Central memory CD8-positive, alpha-beta T cell (primary cell): ENCODE measurements at regions not wholly inside any gene's neighbourhood (a gene's known extent, or its start where the extent isn't known, plus 50 kb on each side); places are given as distances from the start of the nearest gene placed in this dataset.

ENCODE experiments used
- ATAC-seq: fragments of 150-1000 bp; cut with Tn5 transposase; replicated peaks from 2 replicates; pipeline ENCODE4 v1.10.0; 2022; ENCODE audit warnings: mild to moderate bottlenecking, moderate FRiP score, moderate number of reproducible peaks; ENCODE audit not compliant: poor library complexity, severe bottlenecking; ENCODE audit errors: extremely low read depth
- DNase-seq, 2 donors: peaks; one replicate each; pipeline ENCODE4 v3.0.0; 2021; ENCODE audit warnings: low spot score in 2 of 2
- H3K27ac Mint-ChIP-seq: one replicate; pipeline ENCODE4 v1.8.0; 2022; ENCODE audit warnings: low read depth, mild to moderate bottlenecking, moderate library complexity, mixed read lengths
- H3K27me3 Mint-ChIP-seq: one replicate; pipeline ENCODE4 v1.8.0; 2022; ENCODE audit warnings: mixed read lengths
- H3K36me3 Mint-ChIP-seq: one replicate; pipeline ENCODE4 v1.8.0; 2022; ENCODE audit warnings: mild to moderate bottlenecking, moderate library complexity, mixed read lengths; ENCODE audit not compliant: insufficient read depth
- H3K4me1 Mint-ChIP-seq: one replicate; pipeline ENCODE4 v1.8.0; 2022; ENCODE audit warnings: mixed read lengths
- H3K4me3 Mint-ChIP-seq: one replicate; pipeline ENCODE4 v1.8.0; 2022; ENCODE audit warnings: mild to moderate bottlenecking, moderate library complexity, mixed read lengths
- H3K9me3 Mint-ChIP-seq: one replicate; pipeline ENCODE4 v1.8.0; 2022; ENCODE audit warnings: mixed read lengths

GRCh38 chr16:66164581-66165247, 201.8 kb upstream of the CDH5 start:
- Mint-ChIP-seq H3K9me3 (no peaks in the 10 kb centered on the region), H3K4me3 (no peak overlapping the region), H3K4me1 (no peaks in the 10 kb centered on the region), H3K36me3 (no peaks in the 10 kb centered on the region), H3K27ac (no peak overlapping the region), H3K27me3 (peaks cover 21% of the 10 kb centered on the region)
- no peak for DNase-seq
- no peak for ATAC-seq

- H3K4me3 Mint-ChIP-seq, result no peak overlapping the region
- no peak overlapping the region for H3K27ac Mint-ChIP-seq
- H3K27me3 Mint-ChIP-seq, result peaks cover 20% of the 10 kb centered on the region
These were observed 203.7 kb upstream of the CDH5 start for GRCh38 chr16:66162821-66163220.

DNA sequence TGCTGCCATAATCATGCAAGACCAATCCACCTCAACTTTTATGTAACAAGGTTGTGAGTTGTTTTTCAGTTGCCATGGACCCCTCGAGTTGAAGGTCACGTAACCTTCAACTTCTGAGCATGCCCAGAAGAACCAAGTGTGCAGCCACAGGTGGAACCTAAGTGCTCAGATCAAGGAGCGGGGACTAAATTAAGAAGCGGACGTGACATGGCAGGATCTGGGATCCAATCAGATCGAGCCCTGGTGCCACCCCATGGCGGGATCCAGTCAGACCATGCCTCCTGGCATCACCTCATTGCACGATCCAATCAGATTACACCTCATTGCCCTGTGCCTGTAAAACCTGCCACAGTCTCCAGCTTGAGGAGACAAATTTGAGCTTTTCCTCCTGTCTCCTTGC, 204.5 kb upstream of the CDH5 start:
- ATAC-seq (no peak), DNase-seq (no peak)
- Mint-ChIP-seq H3K4me1 (no peaks in the 10 kb centered on the region), H3K4me3 (no peak overlapping the region), H3K27me3 (peaks cover 13% of the 10 kb centered on the region), H3K27ac (no peak overlapping the region), H3K9me3 (no peaks in the 10 kb centered on the region), H3K36me3 (no peaks in the 10 kb centered on the region)

More at GRCh38 chr16:66162821-66163220, 203.7 kb upstream of the CDH5 start:
- Mint-ChIP-seq H3K36me3 (no peaks in the 10 kb centered on the region), H3K9me3 (no peaks in the 10 kb centered on the region), H3K4me1 (no peaks in the 10 kb centered on the region)
- ATAC-seq (no peak), DNase-seq (no peak)

DNA sequence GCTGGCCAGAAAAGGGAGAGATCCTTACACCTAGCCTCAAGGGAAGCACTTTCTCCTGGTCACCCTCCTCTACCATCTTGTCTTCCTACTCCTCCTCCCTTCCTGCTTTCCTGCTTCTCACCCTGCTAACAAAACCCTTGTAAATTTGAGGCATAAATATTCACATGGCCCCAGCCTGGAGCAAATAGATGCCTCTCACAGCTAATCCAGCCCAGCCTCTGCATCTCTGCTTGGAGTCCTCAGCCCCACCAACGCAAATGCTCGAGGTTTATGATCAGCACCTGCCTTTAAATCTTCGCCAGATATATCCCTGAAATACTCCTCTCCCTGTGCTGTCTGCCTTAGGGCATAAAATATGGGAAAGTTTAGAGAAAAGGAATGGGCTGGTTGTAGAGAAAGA, 205.2 kb upstream of the CDH5 start:
- no peaks in the 10 kb centered on the region for H3K36me3 Mint-ChIP-seq
- H3K9me3 Mint-ChIP-seq, result no peaks in the 10 kb centered on the region
- no peaks in the 10 kb centered on the region for H3K4me1 Mint-ChIP-seq
- no peak for ATAC-seq
- DNase-seq, result no peak
- no peak overlapping the region for H3K27ac Mint-ChIP-seq
- peaks cover 18% of the 10 kb centered on the region for H3K27me3 Mint-ChIP-seq
- no peak overlapping the region for H3K4me3 Mint-ChIP-seq

DNA sequence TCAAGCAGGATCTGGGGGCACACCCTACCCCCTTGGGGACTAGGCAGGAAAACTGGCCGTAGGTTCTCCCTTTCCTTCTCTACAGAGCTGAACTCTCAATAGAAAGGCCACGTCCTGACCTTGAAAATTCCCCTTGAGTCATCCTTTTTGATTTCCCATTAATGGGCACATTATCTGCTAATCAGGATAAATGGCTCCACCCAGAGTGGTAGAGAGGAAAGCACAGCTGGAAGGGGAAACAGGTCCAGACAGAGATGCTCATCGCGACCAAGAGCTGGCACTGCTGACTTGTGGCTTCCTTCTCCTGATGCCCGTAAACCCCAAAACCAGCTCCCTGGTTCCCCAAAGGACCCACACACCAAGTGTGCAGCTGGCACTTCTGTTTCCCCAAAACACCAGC, 206.5 kb upstream of the CDH5 start:
- Mint-ChIP-seq H3K4me1 (no peaks in the 10 kb centered on the region), H3K27ac (no peak overlapping the region), H3K9me3 (no peaks in the 10 kb centered on the region), H3K36me3 (no peaks in the 10 kb centered on the region), H3K27me3 (peaks cover 23% of the 10 kb centered on the region), H3K4me3 (no peak overlapping the region)
- ATAC-seq (no peak), DNase-seq (no peak)

- ATAC-seq (no peak), DNase-seq (no peak)
- Mint-ChIP-seq H3K9me3 (no peaks in the 10 kb centered on the region), H3K27me3 (peaks cover 20% of the 10 kb centered on the region), H3K36me3 (no peaks in the 10 kb centered on the region), H3K27ac (no peak overlapping the region), H3K4me3 (no peak overlapping the region), H3K4me1 (no peaks in the 10 kb centered on the region)
These were observed 210.0 kb upstream of the CDH5 start for GRCh38 chr16:66156538-66156937.

DNA sequence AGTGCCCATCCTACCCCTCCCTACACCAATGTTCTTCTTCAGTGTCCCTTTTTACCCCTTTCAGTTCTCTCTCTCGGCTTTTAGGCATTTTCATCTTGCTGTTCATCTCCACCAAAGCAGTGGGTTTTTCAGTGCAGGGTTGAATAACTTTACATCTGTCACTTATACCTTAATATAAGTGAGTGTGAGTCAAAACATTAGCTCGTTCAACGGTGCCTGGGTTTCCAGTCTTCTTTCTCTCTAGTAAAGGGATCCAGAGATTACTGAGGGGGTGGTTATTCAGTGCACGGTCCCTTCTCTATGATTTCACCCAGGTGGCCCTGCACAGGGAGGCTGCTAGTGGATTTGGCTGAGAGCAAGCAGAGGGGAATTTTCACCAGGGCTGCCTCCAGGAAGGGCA, 210.6 kb upstream of the CDH5 start:
- Mint-ChIP-seq H3K4me1 (peaks cover 5% of the 10 kb centered on the region), H3K9me3 (no peaks in the 10 kb centered on the region), H3K36me3 (no peaks in the 10 kb centered on the region), H3K27ac (no peak overlapping the region), H3K4me3 (no peak overlapping the region), H3K27me3 (peaks cover 25% of the 10 kb centered on the region)
- no peak for DNase-seq
- no peak for ATAC-seq

- no peaks in the 10 kb centered on the region for H3K9me3 Mint-ChIP-seq
- H3K36me3 Mint-ChIP-seq, result no peaks in the 10 kb centered on the region
- peaks cover 34% of the 10 kb centered on the region for H3K27me3 Mint-ChIP-seq
- H3K27ac Mint-ChIP-seq, result no peak overlapping the region
- H3K4me1 Mint-ChIP-seq, result peaks cover 11% of the 10 kb centered on the region
- ATAC-seq (no peak), DNase-seq (no peak)
- no peak overlapping the region for H3K4me3 Mint-ChIP-seq
These were observed 211.7 kb upstream of the CDH5 start for GRCh38 chr16:66154801-66155200.

- Mint-ChIP-seq H3K36me3 (no peaks in the 10 kb centered on the region), H3K27me3 (peaks cover 47% of the 10 kb centered on the region), H3K27ac (no peak overlapping the region), H3K4me3 (no peak overlapping the region), H3K9me3 (no peaks in the 10 kb centered on the region), H3K4me1 (peaks cover 11% of the 10 kb centered on the region)
- no peak for ATAC-seq
- no peak for DNase-seq
These were observed 213.6 kb upstream of the CDH5 start for GRCh38 chr16:66152823-66153393.

DNA sequence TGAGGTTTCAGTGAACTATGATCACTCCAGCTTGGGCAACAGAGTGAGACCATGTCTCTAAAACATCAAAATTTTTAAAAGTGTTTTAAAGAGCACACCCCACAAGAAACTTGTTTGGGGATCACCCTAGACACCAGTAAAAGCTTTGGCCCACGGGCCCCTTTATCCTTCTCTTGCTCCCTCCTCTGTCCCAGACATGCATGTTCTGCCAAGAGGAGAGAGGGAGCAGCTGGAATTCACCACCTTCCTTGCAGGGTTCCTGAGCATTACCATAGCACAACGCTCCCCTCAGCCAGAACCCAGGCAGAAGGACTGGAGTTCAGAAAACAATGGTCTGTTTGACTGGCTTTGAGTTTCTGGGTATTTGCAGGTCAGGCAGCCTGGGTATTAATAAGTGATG, 214.3 kb upstream of the CDH5 start:
- Mint-ChIP-seq H3K27ac (no peak overlapping the region), H3K4me3 (no peak overlapping the region), H3K4me1 (peaks cover 11% of the 10 kb centered on the region), H3K27me3 (peaks cover 47% of the 10 kb centered on the region), H3K36me3 (no peaks in the 10 kb centered on the region), H3K9me3 (no peaks in the 10 kb centered on the region)
- DNase-seq, result no peak
- no peak for ATAC-seq

DNA sequence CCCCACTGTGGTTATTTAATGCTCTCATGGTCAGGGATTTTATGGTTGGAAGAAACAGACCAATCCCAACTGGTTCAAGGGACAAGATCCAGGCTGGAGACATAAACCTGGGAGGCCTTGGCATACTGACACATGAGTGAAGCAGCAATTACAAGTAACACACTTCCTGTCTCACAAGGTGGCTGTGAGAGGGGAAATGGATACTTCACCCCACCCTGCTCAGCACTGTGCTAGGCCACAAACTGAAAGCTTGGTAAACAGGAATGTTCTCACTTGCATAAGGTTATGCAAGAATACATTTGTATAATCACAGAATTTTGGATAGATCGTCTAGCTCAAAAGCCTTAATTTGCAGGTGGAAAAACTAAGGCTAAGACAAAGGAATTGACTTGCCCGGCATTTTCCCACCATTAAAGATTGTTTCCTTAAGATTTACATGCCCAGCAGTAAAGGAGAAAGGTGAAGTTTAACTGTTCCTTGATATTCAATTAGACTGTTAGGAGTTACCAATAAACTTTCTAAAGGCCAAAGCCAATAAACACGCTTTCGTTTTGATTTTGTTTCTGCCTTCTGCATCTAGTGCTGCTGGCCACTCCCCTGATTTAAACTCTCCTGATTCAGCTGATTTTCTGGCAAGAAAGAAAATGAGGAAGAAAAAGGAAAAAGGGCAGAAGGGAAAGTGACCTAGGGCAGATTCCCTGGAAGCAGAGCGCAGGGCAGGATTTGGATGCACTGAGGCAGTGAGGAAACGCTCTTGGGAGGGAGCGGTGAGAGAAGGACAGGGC, 215.6 kb upstream of the CDH5 start:
- ATAC-seq, result no peak
- Mint-ChIP-seq H3K27ac (no peak overlapping the region), H3K4me1 (peaks cover 11% of the 10 kb centered on the region), H3K4me3 (no peak overlapping the region), H3K36me3 (no peaks in the 10 kb centered on the region), H3K9me3 (no peaks in the 10 kb centered on the region), H3K27me3 (peaks cover 39% of the 10 kb centered on the region)
- DNase-seq, result no peak

DNA sequence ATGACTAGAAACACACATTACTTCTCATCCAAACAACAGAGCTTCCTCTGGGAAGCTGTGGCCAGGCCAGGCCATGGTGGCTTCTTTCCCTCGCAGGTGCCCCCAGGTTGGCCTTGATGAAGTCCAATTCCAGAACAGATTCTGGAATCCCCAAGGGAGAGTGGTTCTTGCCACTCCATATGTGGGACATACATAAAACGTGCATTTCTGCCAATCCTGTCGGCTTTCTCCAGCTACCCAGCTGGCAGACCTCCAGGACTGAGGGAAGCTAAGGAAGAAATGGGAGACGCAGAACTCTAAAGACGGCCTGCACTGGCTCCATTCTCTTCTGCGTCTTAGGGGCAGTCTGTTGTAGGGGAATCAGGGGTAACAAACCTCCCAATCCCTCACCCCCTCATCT, 219.2 kb upstream of the CDH5 start:
- ATAC-seq (no peak), DNase-seq (no peak)
- H3K9me3 Mint-ChIP-seq, result no peaks in the 10 kb centered on the region
- H3K27me3 Mint-ChIP-seq, result peaks cover 40% of the 10 kb centered on the region
- no peak overlapping the region for H3K4me3 Mint-ChIP-seq
- H3K4me1 Mint-ChIP-seq, result peaks cover 11% of the 10 kb centered on the region
- no peaks in the 10 kb centered on the region for H3K36me3 Mint-ChIP-seq
- H3K27ac Mint-ChIP-seq, result no peak overlapping the region

GRCh38 chr16:66146798-66147197, 219.7 kb upstream of the CDH5 start:
- Mint-ChIP-seq H3K4me1 (peaks cover 11% of the 10 kb centered on the region), H3K27me3 (peaks cover 45% of the 10 kb centered on the region), H3K4me3 (no peak overlapping the region), H3K9me3 (no peaks in the 10 kb centered on the region), H3K27ac (no peak overlapping the region), H3K36me3 (no peaks in the 10 kb centered on the region)
- DNase-seq (no peak), ATAC-seq (no peak)
